HEK293 (cell line): ENCODE measurements at regions not wholly inside any gene's neighbourhood (a gene's known extent, or its start where the extent isn't known, plus 50 kb on each side); places are given as distances from the start of the nearest gene placed in this dataset.

Experiments
- CTCF ChIA-PET: fragments of 350-600 bp; formaldehyde crosslinking; extraction: SDS; loops from one replicate; lab custom pipeline; 2021; ENCODE audit warnings: antibody characterized with exemption; lab: Yijun Ruan, JAX
- POLR2A ChIA-PET: fragments of 300-600 bp; formaldehyde crosslinking; extraction: SDS; loops from one replicate; lab custom pipeline; 2020; ENCODE audit warnings: antibody characterized with exemption, inconsistent platforms; lab: Yijun Ruan, JAX
- H3K27ac ChIP-seq: fragments of 200-500 bp; sonication (Bioruptor generic); 2 replicates; pipeline ENCODE4 v1.5.1; 2014; ENCODE audit warnings: low read depth, low read length, control low read depth, inconsistent platforms; ENCODE audit errors: extremely low read depth
- H3K36me3 ChIP-seq, 2 experiments: fragments of 200-500 bp in 1 of 2; sonication (Bioruptor generic) in 1 of 2; 1 replicate in 1 of 2; 2 replicates in 1 of 2; pipeline ENCODE4 v1.5.1; 2014 to 2017; ENCODE audit warnings: inconsistent platforms in 2 of 2, low read length in 2 of 2; ENCODE audit not compliant: control insufficient read depth in 2 of 2, insufficient read depth in 1 of 2
- H3K4me1 ChIP-seq: fragments of 200-500 bp; sonication (Bioruptor generic); 2 replicates; pipeline ENCODE4 v1.5.1; 2014; ENCODE audit warnings: mild to moderate bottlenecking, low read length, inconsistent platforms; ENCODE audit not compliant: control insufficient read depth, insufficient read depth
- H3K4me3 ChIP-seq: 2 replicates; pipeline ENCODE4 v1.5.1; 2011; ENCODE audit warnings: low read depth, mild to moderate bottlenecking, control low read depth, low read length, moderate library complexity
- H3K9me3 ChIP-seq: fragments of 200-500 bp; sonication (Bioruptor generic); 2 replicates; pipeline ENCODE4 v1.5.1; 2014; ENCODE audit warnings: low read depth, low read length, inconsistent platforms; ENCODE audit not compliant: control insufficient read depth, insufficient read depth
- BCL11B ChIP-seq: fragments of 450-650 bp; formaldehyde crosslinking; IDR thresholded peaks from 2 replicates; pipeline ENCODE4 v1.5.1; 2016; ENCODE audit warnings: low read depth, missing biosample characterization, missing genetic modification characterization
- HOXC10 ChIP-seq: sonication (generic); formaldehyde crosslinking; IDR thresholded peaks from 2 replicates; pipeline ENCODE4 v1.8.1; 2023; ENCODE audit warnings: mild to moderate bottlenecking, missing genetic modification reagents
- SALL2 ChIP-seq: fragments of 450-650 bp; formaldehyde crosslinking; IDR thresholded peaks from 2 replicates; pipeline ENCODE4 v1.5.0; 2017; ENCODE audit warnings: missing biosample characterization, mild to moderate bottlenecking, missing genetic modification characterization, borderline replicate concordance
- ZBTB17 ChIP-seq: fragments of 450-650 bp; formaldehyde crosslinking; IDR thresholded peaks from 2 replicates; pipeline ENCODE4 v1.5.1; 2016; ENCODE audit warnings: missing biosample characterization, missing genetic modification characterization
- ZNF121 ChIP-seq: fragments of 450-650 bp; formaldehyde crosslinking; IDR thresholded peaks from 2 replicates; pipeline ENCODE4 v1.5.1; 2016; ENCODE audit warnings: missing biosample characterization, missing genetic modification characterization
- ZNF132 ChIP-seq: fragments of 450-650 bp; formaldehyde crosslinking; IDR thresholded peaks from 2 replicates; pipeline ENCODE4 v1.5.1; 2017; ENCODE audit warnings: missing biosample characterization, missing genetic modification characterization, borderline replicate concordance
- ZNF133 ChIP-seq: fragments of 450-650 bp; formaldehyde crosslinking; IDR thresholded peaks from 2 replicates; pipeline ENCODE4 v1.5.1; 2016; ENCODE audit warnings: missing biosample characterization, missing genetic modification characterization
- ZNF140 ChIP-seq: fragments of 450-650 bp; formaldehyde crosslinking; IDR thresholded peaks from 2 replicates; pipeline ENCODE4 v1.5.1; 2016; ENCODE audit warnings: missing biosample characterization, missing genetic modification characterization
- ZNF174 ChIP-seq: fragments of 450-650 bp; formaldehyde crosslinking; IDR thresholded peaks from 2 replicates; pipeline ENCODE4 v1.5.0; 2017; ENCODE audit warnings: missing biosample characterization, mild to moderate bottlenecking, missing genetic modification characterization
- ZNF184 ChIP-seq: fragments of 450-650 bp; IDR thresholded peaks from 2 replicates; pipeline ENCODE4 v1.5.1; 2018; ENCODE audit warnings: missing biosample characterization, mild to moderate bottlenecking, missing genetic modification characterization
- ZNF341 ChIP-seq: fragments of 450-650 bp; formaldehyde crosslinking; IDR thresholded peaks from 2 replicates; pipeline ENCODE4; 2016; ENCODE audit warnings: low read depth, missing biosample characterization, missing genetic modification characterization
- ZNF530 ChIP-seq: fragments of 450-650 bp; formaldehyde crosslinking; IDR thresholded peaks from 2 replicates; pipeline ENCODE4 v1.5.1; 2016; ENCODE audit warnings: low read depth, missing biosample characterization, missing genetic modification characterization
- ZNF600 ChIP-seq: fragments of 450-650 bp; formaldehyde crosslinking; IDR thresholded peaks from 2 replicates; pipeline ENCODE4 v1.5.1; 2016; ENCODE audit warnings: missing biosample characterization, missing genetic modification characterization
- ZNF610 ChIP-seq: fragments of 450-650 bp; formaldehyde crosslinking; IDR thresholded peaks from 2 replicates; pipeline ENCODE4 v1.5.1; 2016; ENCODE audit warnings: missing biosample characterization, missing genetic modification characterization, borderline replicate concordance
- ZNF654 ChIP-seq: fragments of 450-650 bp; formaldehyde crosslinking; IDR thresholded peaks from 2 replicates; pipeline ENCODE4 v1.5.1; 2016; ENCODE audit warnings: low read depth, missing biosample characterization, missing genetic modification characterization
- ZNF830 ChIP-seq: fragments of 450-650 bp; IDR thresholded peaks from 2 replicates; pipeline ENCODE4 v1.5.0; 2018; ENCODE audit warnings: missing biosample characterization, missing genetic modification characterization, low read depth, mild to moderate bottlenecking, moderate library complexity
- TF ChIP-seq, protein P1 (sequence below): fragments of 450-650 bp; formaldehyde crosslinking; IDR thresholded peaks from 2 replicates; pipeline ENCODE4 v1.5.1; 2017; ENCODE audit warnings: missing biosample characterization, missing genetic modification characterization
- TF ChIP-seq, protein P2 (sequence below): fragments of 450-650 bp; formaldehyde crosslinking; IDR thresholded peaks from 2 replicates; pipeline ENCODE4 v1.5.1; 2016; ENCODE audit warnings: missing biosample characterization, missing genetic modification characterization
- TF ChIP-seq, protein P3 (sequence below): fragments of 450-650 bp; formaldehyde crosslinking; IDR thresholded peaks from 2 replicates; pipeline ENCODE4 v1.5.1; 2016; ENCODE audit warnings: missing biosample characterization, missing genetic modification characterization
- TF ChIP-seq, protein P4 (sequence below): fragments of 450-650 bp; IDR thresholded peaks from 2 replicates; pipeline ENCODE4 v1.5.1; 2018; ENCODE audit warnings: missing biosample characterization, mild to moderate bottlenecking, missing genetic modification characterization
- TF ChIP-seq, protein P5 (sequence below): fragments of 450-650 bp; formaldehyde crosslinking; IDR thresholded peaks from 2 replicates; pipeline ENCODE4 v1.5.1; 2016; ENCODE audit warnings: missing biosample characterization, missing genetic modification characterization
- TF ChIP-seq, protein P6 (sequence below): fragments of 450-650 bp; formaldehyde crosslinking; IDR thresholded peaks from 2 replicates; pipeline ENCODE4 v1.5.1; 2017; ENCODE audit warnings: missing biosample characterization, mild to moderate bottlenecking, missing genetic modification characterization, moderate library complexity

DNA sequence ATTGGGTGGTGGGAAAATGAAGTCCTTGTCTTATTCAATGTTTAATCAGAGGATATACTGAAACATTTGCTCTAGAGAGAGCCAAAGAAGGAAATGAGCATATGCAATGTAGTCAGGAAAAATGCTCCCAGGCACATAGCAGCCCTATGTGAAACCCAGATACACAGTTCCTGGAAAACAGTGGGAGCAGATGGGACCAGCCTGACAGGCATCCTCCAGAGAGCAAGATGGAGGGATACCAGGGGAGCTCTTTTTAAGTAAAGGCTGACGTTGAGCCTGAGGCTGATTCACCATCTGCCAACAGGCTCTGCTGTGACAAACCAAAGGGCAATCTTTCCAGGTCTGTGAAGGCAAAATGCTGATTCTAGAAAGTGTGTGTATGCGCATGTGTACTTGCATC is 559.4 kb upstream of the KIRREL3 start:
- ChIA-PET CTCF (no interaction called here), POLR2A (no interaction called here)
- Histone ChIP-seq H3K36me3 (no peaks in the 10 kb centered on the region), H3K9me3 (no peaks in the 10 kb centered on the region), H3K27ac (no peak overlapping the region), H3K4me1 (no peaks in the 10 kb centered on the region), H3K4me3 (no peak overlapping the region)
- TF ChIP-seq ZNF184 = no peak
- TF ChIP-seq, protein P1, sequence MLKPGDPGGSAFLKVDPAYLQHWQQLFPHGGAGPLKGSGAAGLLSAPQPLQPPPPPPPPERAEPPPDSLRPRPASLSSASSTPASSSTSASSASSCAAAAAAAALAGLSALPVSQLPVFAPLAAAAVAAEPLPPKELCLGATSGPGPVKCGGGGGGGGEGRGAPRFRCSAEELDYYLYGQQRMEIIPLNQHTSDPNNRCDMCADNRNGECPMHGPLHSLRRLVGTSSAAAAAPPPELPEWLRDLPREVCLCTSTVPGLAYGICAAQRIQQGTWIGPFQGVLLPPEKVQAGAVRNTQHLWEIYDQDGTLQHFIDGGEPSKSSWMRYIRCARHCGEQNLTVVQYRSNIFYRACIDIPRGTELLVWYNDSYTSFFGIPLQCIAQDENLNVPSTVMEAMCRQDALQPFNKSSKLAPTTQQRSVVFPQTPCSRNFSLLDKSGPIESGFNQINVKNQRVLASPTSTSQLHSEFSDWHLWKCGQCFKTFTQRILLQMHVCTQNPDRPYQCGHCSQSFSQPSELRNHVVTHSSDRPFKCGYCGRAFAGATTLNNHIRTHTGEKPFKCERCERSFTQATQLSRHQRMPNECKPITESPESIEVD = no peak
- no peak for TF ChIP-seq SALL2 (tag by site-specific recombination)
- no peak for TF ChIP-seq ZNF610 (tag by site-specific recombination)
- TF ChIP-seq, protein P2, sequence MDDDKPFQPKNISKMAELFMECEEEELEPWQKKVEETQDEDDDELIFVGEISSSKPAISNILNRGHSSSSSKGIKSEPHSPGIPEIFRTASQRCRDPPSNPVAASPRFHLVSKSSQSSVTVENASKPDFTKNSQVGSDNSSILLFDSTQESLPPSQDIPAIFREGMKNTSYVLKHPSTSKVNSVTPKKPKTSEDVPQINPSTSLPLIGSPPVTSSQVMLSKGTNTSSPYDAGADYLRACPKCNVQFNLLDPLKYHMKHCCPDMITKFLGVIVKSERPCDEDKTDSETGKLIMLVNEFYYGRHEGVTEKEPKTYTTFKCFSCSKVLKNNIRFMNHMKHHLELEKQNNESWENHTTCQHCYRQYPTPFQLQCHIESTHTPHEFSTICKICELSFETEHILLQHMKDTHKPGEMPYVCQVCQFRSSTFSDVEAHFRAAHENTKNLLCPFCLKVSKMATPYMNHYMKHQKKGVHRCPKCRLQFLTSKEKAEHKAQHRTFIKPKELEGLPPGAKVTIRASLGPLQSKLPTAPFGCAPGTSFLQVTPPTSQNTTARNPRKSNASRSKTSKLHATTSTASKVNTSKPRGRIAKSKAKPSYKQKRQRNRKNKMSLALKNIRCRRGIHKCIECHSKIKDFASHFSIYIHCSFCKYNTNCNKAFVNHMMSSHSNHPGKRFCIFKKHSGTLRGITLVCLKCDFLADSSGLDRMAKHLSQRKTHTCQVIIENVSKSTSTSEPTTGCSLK = no peak
- no peak for TF ChIP-seq ZBTB17
- no peak for TF ChIP-seq ZNF174
- no peak for TF ChIP-seq ZNF830 (tag by site-specific recombination)
- TF ChIP-seq ZNF530 (tag by site-specific recombination) = no peak
- TF ChIP-seq, protein P3, sequence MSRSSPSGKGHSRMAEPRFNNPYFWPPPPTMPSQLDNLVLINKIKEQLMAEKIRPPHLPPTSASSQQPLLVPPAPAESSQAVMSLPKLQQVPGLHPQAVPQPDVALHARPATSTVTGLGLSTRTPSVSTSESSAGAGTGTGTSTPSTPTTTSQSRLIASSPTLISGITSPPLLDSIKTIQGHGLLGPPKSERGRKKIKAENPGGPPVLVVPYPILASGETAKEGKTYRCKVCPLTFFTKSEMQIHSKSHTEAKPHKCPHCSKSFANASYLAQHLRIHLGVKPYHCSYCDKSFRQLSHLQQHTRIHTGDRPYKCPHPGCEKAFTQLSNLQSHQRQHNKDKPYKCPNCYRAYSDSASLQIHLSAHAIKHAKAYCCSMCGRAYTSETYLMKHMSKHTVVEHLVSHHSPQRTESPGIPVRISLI (tag by site-specific recombination) = no peak
- no peak for TF ChIP-seq HOXC10 (CRISPR knock-in tag)
- TF ChIP-seq ZNF600 (tag by site-specific recombination) = no peak
- no peak for TF ChIP-seq ZNF654 (tag by site-specific recombination)
- no peak for TF ChIP-seq ZNF121 (tag by site-specific recombination)
- TF ChIP-seq ZNF341 (tag by site-specific recombination) = no peak

DNA sequence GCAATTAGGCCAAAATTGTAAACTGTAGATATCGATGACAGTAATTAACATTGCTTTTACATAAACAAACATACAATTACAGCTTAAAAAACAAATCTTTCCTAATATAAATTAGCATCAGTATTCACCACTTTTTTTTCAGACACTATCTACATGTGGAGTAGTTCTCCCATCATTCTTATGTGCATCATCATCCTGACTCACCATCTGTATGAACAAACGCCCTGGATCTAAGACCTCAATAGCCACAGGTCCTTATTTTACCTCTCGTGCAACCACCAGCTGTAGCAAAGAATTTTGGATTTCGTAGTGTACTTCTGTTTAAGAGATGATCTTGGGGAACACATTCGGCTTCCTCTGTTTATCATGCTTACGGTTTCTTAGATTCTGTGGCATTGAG is 551.9 kb upstream of the KIRREL3 start:
- H3K36me3 ChIP-seq = no peaks in the 10 kb centered on the region
- H3K9me3 ChIP-seq = no peaks in the 10 kb centered on the region
- no peak overlapping the region for H3K4me3 ChIP-seq
- no peak for TF ChIP-seq ZNF132 (tag by site-specific recombination)
- H3K27ac ChIP-seq = no peak overlapping the region
- POLR2A ChIA-PET = no interaction called here
- CTCF ChIA-PET = interaction anchor here (0.6 kb wide), 1 partner anchor 27 kb away, joined by 3 read pairs; no protein-coding TSS in a partner anchor
- H3K4me1 ChIP-seq = no peaks in the 10 kb centered on the region

DNA sequence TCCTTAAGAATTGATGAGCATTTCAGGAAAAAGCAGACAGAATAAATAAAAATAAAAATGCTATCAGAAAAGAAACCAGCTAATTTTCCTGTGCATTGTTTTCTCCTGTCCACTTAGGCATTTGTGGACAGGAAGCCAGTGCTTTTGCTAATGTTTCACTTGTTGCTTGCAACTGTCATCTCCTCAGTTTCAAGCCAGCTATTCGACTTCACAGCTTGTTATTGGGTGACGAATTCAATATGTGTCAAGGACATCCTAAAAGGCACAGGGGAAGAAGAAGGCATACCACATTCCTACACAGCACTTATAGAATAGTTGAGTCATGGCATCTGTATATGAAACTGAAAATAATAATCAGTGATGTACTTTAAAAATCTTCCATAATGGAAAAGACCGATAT is 530.6 kb upstream of the KIRREL3 start:
- TF ChIP-seq, protein P4, sequence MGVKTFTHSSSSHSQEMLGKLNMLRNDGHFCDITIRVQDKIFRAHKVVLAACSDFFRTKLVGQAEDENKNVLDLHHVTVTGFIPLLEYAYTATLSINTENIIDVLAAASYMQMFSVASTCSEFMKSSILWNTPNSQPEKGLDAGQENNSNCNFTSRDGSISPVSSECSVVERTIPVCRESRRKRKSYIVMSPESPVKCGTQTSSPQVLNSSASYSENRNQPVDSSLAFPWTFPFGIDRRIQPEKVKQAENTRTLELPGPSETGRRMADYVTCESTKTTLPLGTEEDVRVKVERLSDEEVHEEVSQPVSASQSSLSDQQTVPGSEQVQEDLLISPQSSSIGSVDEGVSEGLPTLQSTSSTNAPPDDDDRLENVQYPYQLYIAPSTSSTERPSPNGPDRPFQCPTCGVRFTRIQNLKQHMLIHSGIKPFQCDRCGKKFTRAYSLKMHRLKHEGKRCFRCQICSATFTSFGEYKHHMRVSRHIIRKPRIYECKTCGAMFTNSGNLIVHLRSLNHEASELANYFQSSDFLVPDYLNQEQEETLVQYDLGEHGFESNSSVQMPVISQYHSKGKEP (tag by site-specific recombination) = no peak
- TF ChIP-seq ZNF133 (tag by site-specific recombination) (no peak), BCL11B (tag by site-specific recombination) (no peak), ZNF140 (tag by site-specific recombination) (no peak)
- TF ChIP-seq, protein P5, sequence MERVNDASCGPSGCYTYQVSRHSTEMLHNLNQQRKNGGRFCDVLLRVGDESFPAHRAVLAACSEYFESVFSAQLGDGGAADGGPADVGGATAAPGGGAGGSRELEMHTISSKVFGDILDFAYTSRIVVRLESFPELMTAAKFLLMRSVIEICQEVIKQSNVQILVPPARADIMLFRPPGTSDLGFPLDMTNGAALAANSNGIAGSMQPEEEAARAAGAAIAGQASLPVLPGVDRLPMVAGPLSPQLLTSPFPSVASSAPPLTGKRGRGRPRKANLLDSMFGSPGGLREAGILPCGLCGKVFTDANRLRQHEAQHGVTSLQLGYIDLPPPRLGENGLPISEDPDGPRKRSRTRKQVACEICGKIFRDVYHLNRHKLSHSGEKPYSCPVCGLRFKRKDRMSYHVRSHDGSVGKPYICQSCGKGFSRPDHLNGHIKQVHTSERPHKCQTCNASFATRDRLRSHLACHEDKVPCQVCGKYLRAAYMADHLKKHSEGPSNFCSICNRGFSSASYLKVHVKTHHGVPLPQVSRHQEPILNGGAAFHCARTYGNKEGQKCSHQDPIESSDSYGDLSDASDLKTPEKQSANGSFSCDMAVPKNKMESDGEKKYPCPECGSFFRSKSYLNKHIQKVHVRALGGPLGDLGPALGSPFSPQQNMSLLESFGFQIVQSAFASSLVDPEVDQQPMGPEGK = no peak
- TF ChIP-seq, protein P6, sequence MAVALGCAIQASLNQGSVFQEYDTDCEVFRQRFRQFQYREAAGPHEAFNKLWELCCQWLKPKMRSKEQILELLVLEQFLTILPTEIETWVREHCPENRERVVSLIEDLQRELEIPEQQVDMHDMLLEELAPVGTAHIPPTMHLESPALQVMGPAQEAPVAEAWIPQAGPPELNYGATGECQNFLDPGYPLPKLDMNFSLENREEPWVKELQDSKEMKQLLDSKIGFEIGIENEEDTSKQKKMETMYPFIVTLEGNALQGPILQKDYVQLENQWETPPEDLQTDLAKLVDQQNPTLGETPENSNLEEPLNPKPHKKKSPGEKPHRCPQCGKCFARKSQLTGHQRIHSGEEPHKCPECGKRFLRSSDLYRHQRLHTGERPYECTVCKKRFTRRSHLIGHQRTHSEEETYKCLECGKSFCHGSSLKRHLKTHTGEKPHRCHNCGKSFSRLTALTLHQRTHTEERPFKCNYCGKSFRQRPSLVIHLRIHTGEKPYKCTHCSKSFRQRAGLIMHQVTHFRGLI = no peak

More for the DNA sequence above, 530.6 kb upstream of the KIRREL3 start:
- ChIA-PET CTCF (no interaction called here), POLR2A (no interaction called here)
- H3K9me3 ChIP-seq = no peaks in the 10 kb centered on the region
- H3K4me3 ChIP-seq = no peak overlapping the region
- no peaks in the 10 kb centered on the region for H3K36me3 ChIP-seq
- H3K4me1 ChIP-seq = no peaks in the 10 kb centered on the region
- H3K27ac ChIP-seq = no peak overlapping the region
